ENCODE measurements at regions not wholly inside any gene's neighbourhood (a gene's known extent, or its start where the extent isn't known, plus 50 kb on each side); places are given as distances from the start of the nearest gene placed in this dataset.

DNA sequence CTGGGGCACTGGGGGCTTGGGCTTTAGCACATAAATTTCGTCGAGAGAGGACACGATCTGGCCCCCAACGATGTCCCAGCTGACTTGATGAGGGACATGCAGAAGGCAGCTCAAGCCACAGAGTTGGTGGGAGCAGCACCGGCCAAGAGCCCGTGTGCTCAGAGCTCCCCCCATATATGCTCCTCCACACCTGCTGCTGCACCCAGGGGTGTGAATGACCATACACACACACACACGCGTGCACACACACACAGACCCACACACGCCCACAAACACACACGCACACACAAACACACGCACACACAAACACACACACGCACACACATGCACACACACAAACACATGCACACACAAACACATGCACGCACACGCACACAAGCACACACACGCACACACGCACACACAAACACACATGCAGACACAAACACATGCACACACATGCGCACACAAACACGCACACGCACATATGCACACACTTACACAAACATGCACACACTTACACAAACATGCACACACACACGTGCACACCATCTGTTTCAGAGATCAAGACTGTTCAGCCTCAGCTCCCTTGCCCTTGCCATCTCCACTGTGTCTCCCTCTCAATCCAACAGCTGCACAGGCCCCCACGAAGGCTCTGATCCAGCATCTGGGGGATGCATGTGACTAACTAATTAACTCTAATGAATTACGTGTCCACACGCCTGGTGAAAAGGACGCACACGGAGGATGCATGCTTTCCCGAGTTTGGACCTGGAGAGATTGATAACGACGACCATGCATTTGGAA, 85.6 kb upstream of the TNRC6C start:
- no peak overlapping the region for H3K4me3 ChIP-seq
- intact Hi-C loops (cut with DNase I) = no loop called here
- ATAC-seq (no peak), DNase-seq (peak in 3 of 5 donors; percentile 5 to 14 (median 11))
- H3K36me3 ChIP-seq = no peaks in the 10 kb centered on the region
- H3K27ac ChIP-seq = no peak overlapping the region
- 82 to 92% (median 89%) methylated on average over 28 of the region's 28 CpGs for WGBS, 4 donors
- peaks cover 0 to 24% (median 0%) of the 10 kb centered on the region in 12 donors for H3K4me1 ChIP-seq
- H3K9me3 ChIP-seq = peaks cover 0 to 13% (median 6%) of the 10 kb centered on the region in 12 donors
- no peaks in the 10 kb centered on the region for H3K27me3 ChIP-seq
- TF ChIP-seq, protein P1, sequence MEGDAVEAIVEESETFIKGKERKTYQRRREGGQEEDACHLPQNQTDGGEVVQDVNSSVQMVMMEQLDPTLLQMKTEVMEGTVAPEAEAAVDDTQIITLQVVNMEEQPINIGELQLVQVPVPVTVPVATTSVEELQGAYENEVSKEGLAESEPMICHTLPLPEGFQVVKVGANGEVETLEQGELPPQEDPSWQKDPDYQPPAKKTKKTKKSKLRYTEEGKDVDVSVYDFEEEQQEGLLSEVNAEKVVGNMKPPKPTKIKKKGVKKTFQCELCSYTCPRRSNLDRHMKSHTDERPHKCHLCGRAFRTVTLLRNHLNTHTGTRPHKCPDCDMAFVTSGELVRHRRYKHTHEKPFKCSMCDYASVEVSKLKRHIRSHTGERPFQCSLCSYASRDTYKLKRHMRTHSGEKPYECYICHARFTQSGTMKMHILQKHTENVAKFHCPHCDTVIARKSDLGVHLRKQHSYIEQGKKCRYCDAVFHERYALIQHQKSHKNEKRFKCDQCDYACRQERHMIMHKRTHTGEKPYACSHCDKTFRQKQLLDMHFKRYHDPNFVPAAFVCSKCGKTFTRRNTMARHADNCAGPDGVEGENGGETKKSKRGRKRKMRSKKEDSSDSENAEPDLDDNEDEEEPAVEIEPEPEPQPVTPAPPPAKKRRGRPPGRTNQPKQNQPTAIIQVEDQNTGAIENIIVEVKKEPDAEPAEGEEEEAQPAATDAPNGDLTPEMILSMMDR (IDR thresholded peaks at IDR 0.05) = no peak
- TF ChIP-seq POLR2A (IDR thresholded peaks at IDR 0.05) = no peak

DNA sequence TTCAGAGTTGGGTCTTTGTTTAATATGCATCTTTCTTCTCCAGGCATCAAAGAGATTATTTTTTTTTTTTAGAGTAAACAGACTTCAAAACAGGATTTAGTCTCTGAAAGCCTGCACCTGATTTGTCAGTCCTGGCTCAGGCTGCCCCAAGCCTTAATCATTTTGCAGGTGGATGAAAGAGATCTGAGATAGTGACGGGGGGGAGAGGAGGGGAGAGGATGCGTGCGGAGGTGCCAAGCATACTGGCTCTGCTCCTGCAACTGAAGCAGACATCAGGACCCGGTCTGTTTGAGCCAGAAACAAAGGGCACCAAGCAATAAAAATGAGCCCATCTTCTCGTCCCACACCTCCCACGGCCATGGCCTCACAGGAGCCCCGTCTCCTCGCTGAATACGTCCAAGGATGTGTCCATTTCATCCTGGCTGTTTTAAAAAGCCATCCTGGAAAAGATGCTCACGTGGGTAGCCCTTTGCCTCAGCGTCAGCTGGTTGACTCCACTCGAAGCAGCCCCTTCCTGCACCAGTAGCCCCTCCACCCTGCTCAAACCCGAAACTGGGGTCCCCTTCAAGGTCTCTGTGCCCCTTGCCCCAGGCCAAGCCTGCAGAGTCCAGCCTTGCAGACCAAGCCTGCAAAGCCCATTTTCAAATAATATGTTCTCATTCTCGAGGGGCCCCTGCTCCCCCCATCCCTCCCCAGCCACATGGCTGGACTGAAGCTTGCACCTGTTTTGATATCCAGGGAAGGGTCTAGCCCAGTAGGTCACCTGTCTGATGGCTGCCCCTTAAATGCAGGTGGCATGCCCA, 84.8 kb upstream of the TNRC6C start:
- Histone ChIP-seq H3K27ac (no peak overlapping the region), H3K4me1 (peaks cover 0 to 24% (median 0%) of the 10 kb centered on the region in 12 donors), H3K9me3 (peaks cover 0 to 13% (median 6%) of the 10 kb centered on the region in 12 donors), H3K36me3 (no peaks in the 10 kb centered on the region), H3K4me3 (no peak overlapping the region), H3K27me3 (no peaks in the 10 kb centered on the region)
- ATAC-seq (no peak), DNase-seq (peak in 3 of 5 donors; percentile 18 to 28 (median 19))
- 82 to 90% (median 87%) methylated on average over 14 of the region's 14 CpGs for WGBS, 4 donors
- TF ChIP-seq, protein P1 (IDR thresholded peaks at IDR 0.05) = no peak
- no peak for TF ChIP-seq POLR2A (IDR thresholded peaks at IDR 0.05)
- intact Hi-C loops (cut with DNase I) = no loop called here

GRCh38 chr17:77874303-77875050, 84.0 kb upstream of the TNRC6C start:
- TF ChIP-seq, protein P1 (IDR thresholded peaks at IDR 0.05) = no peak
- no peak for TF ChIP-seq POLR2A (IDR thresholded peaks at IDR 0.05)
- Histone ChIP-seq H3K4me3 (no peak overlapping the region), H3K27me3 (no peaks in the 10 kb centered on the region), H3K27ac (no peak overlapping the region), H3K9me3 (peaks cover 0 to 13% (median 6%) of the 10 kb centered on the region in 12 donors), H3K36me3 (no peaks in the 10 kb centered on the region), H3K4me1 (peaks cover 0 to 17% (median 0%) of the 10 kb centered on the region in 12 donors)
- DNase-seq (peak in 2 of 5 donors; percentile 17 to 50), ATAC-seq (no peak)
- 90 to 92% (median 91%) methylated on average over 14 of the region's 14 CpGs for WGBS, 4 donors
- intact Hi-C loops (cut with DNase I) = loop anchor here in 1 of 10 donors (5.0 kb wide), 1 partner anchor 37 kb away; no protein-coding TSS in a partner anchor
